Dedifferentiated amniotic fluid mesenchymal stem cell (primary cell): ENCODE measurements at regions not wholly inside any gene's neighbourhood (a gene's known extent, or its start where the extent isn't known, plus 50 kb on each side); places are given as distances from the start of the nearest gene placed in this dataset.
A peak's percentile ranks its signal among the peaks of the same experiment; 100 is the strongest.
"Not testable (repeated sequence)": the region's sequence is repeated elsewhere in the genome, so short reads cannot be mapped to it uniquely, and the experiment has no call there.

Source experiments
- DNase-seq: peaks from one replicate; pipeline ENCODE4 v3.0.0-alpha.2; 2016; ENCODE audit errors: extremely low spot score

- no peak for DNase-seq
Observed at GRCh38 chr1:232715154-232715553, 85.2 kb upstream of the SIPA1L2 start.

GRCh38 chr1:232717911-232718310 lies 87.3 kb upstream of the MAP10 start:
- DNase-seq, result not testable (repeated sequence)

GRCh38 chr1:232718928-232719927 lies 86.0 kb upstream of the MAP10 start:
- DNase-seq, result no peak

GRCh38 chr1:232722626-232723025 lies 82.6 kb upstream of the MAP10 start:
- no peak for DNase-seq

- no peak for DNase-seq
Observed at GRCh38 chr1:232725305-232726047, 79.7 kb upstream of the MAP10 start.

- DNase-seq, result peak; percentile 25
Observed at GRCh38 chr1:232726048-232726779, 79.0 kb upstream of the MAP10 start.

- peak; percentile 84 for DNase-seq
Observed at GRCh38 chr1:232728507-232729263, 76.5 kb upstream of the MAP10 start.

GRCh38 chr1:232732344-232732910 lies 72.8 kb upstream of the MAP10 start:
- no peak for DNase-seq

- DNase-seq, result no peak
Observed at GRCh38 chr1:232737917-232738316, 67.3 kb upstream of the MAP10 start.

- DNase-seq, result no peak
Observed at GRCh38 chr1:232743999-232744398, 61.2 kb upstream of the MAP10 start.

GRCh38 chr1:232744847-232745246 lies 60.4 kb upstream of the MAP10 start:
- DNase-seq, result no peak

- not testable (repeated sequence) for DNase-seq
Observed at GRCh38 chr1:232745698-232746097, 59.5 kb upstream of the MAP10 start.

GRCh38 chr1:232748910-232749368 lies 56.3 kb upstream of the MAP10 start:
- DNase-seq, result no peak

- DNase-seq, result no peak
Observed at GRCh38 chr1:232751393-232752140, 53.6 kb upstream of the MAP10 start.

- no peak for DNase-seq
Observed at GRCh38 chr1:232752365-232752764, 52.9 kb upstream of the MAP10 start.

GRCh38 chr1:232754930-232755329 lies 50.3 kb upstream of the MAP10 start:
- no peak for DNase-seq
